H1 (cell line): ENCODE measurements at regions not wholly inside any gene's neighbourhood (a gene's known extent, or its start where the extent isn't known, plus 50 kb on each side); places are given as distances from the start of the nearest gene placed in this dataset.

Experiments used
- CTCF ChIA-PET: fragments of 300-600 bp; sonication (Branson Sonifier 250); formaldehyde crosslinking; loops from one replicate; lab custom pipeline; 2021; ENCODE audit not compliant: partially characterized antibody; lab: Charles Lee
- POLR2A ChIA-PET: fragments of 300-600 bp; sonication (Branson Sonifier 250); formaldehyde crosslinking; loops from one replicate; lab custom pipeline; 2021; ENCODE audit warnings: inconsistent platforms; ENCODE audit not compliant: partially characterized antibody; lab: Charles Lee
- DNase-seq, 2 experiments: peaks; one replicate each; pipeline versions ENCODE4 v3.0.0 to v3.0.0-alpha.2; 2010 to 2022; ENCODE audit warnings: low spot score in 2 of 2, low read depth in 1 of 2, mixed read lengths in 1 of 2
- FAIRE-seq: peaks from 2 replicates; lab custom pipeline; 2011; peaks lifted over from hg19 to GRCh38; lab: Jason Lieb, UNC
- H2AFZ ChIP-seq: 2 replicates; pipeline ENCODE4 v1.8.1; 2012; ENCODE audit warnings: low read length, inconsistent platforms
- H2AK5ac ChIP-seq: 2 replicates; pipeline ENCODE4 v1.6.1; 2013; ENCODE audit warnings: low read depth, low read length
- H2BK120ac ChIP-seq: replicated peaks from 2 replicates; pipeline ENCODE3; 2013; ENCODE audit warnings: low read depth, low read length, inconsistent platforms
- H2BK12ac ChIP-seq: 2 replicates; pipeline ENCODE4 v1.6.1; 2013; ENCODE audit warnings: low read depth, low read length
- H2BK15ac ChIP-seq: 2 replicates; pipeline ENCODE4 v1.6.1; 2013; ENCODE audit warnings: low read length
- H2BK20ac ChIP-seq: 2 replicates; pipeline ENCODE4 v1.6.1; 2013; ENCODE audit warnings: low read length
- H2BK5ac ChIP-seq: 2 replicates; pipeline ENCODE4 v1.6.1; 2013; ENCODE audit warnings: low read depth, low read length
- H3K14ac ChIP-seq: 2 replicates; pipeline ENCODE4 v1.6.1; 2013; ENCODE audit warnings: inconsistent platforms; ENCODE audit not compliant: insufficient read length
- H3K18ac ChIP-seq: 2 replicates; pipeline ENCODE4 v1.6.1; 2013; ENCODE audit warnings: low read length; ENCODE audit errors: extremely low read depth
- H3K23ac ChIP-seq: 2 replicates; pipeline ENCODE4 v1.6.1; 2013; ENCODE audit warnings: inconsistent platforms; ENCODE audit not compliant: insufficient read length
- H3K23me2 ChIP-seq: 2 replicates; pipeline ENCODE4 v1.6.1; 2013; ENCODE audit warnings: low read depth, low read length
- H3K27ac ChIP-seq: 2 replicates; pipeline ENCODE4 v1.6.1; 2011; ENCODE audit warnings: low read depth, low read length, inconsistent platforms
- H3K27me3 ChIP-seq, 4 experiments: replicated peaks in 1 of 4; 1 replicate in 1 of 4; 2 replicates in 3 of 4; pipeline versions ENCODE4 v1.6.1 to v1.8.1; 2011 to 2013; ENCODE audit warnings: low read length in 3 of 4, mild to moderate bottlenecking in 3 of 4, inconsistent platforms in 2 of 4, mixed read lengths in 2 of 4, moderate library complexity in 1 of 4; ENCODE audit not compliant: control insufficient read depth in 3 of 4, insufficient read depth in 3 of 4; ENCODE audit errors: extremely low read depth in 1 of 4
- H3K36me3 ChIP-seq, 4 experiments: 2 replicates each; pipeline versions ENCODE4 v1.6.1 to v1.8.1; 2011 to 2013; ENCODE audit warnings: mild to moderate bottlenecking in 4 of 4, low read length in 3 of 4, moderate library complexity in 2 of 4, control low read depth in 1 of 4, inconsistent platforms in 1 of 4; ENCODE audit not compliant: insufficient read depth in 4 of 4, control insufficient read depth in 2 of 4
- H3K4ac ChIP-seq: replicated peaks from 2 replicates; pipeline ENCODE3; 2013; ENCODE audit warnings: low read length, low read depth, mixed read lengths, inconsistent platforms; ENCODE audit not compliant: insufficient read length
- H3K4me1 ChIP-seq, 4 experiments: replicated peaks in 1 of 4; 1 replicate in 1 of 4; 2 replicates in 3 of 4; pipeline versions ENCODE4 v1.6.1 to v1.8.1; 2011 to 2013; ENCODE audit warnings: low read length in 3 of 4, inconsistent platforms in 2 of 4, mixed read lengths in 1 of 4; ENCODE audit not compliant: insufficient read depth in 4 of 4, control insufficient read depth in 3 of 4
- H3K4me2 ChIP-seq, 2 experiments: 2 replicates each; pipeline versions ENCODE4 v1.6.1 to v1.8.1; 2011 to 2013; ENCODE audit warnings: low read depth in 2 of 2, low read length in 2 of 2, control low read depth in 1 of 2, inconsistent platforms in 1 of 2, mild to moderate bottlenecking in 1 of 2; ENCODE audit not compliant: insufficient read depth in 1 of 2
- H3K4me3 ChIP-seq, 4 experiments: fragments of 200-600, 300-600 bp in 1 of 4; sonication (generic), shearing (Covaris generic), sonication (Bioruptor Twin) in 1 of 4; 2 replicates each; pipeline versions ENCODE4 v1.5.1 to v1.8.1; 2011 to 2016; ENCODE audit warnings: low read length in 4 of 4, low read depth in 3 of 4, control low read depth in 2 of 4, inconsistent platforms in 2 of 4, mild to moderate bottlenecking in 2 of 4, mixed read lengths in 1 of 4, moderate library complexity in 1 of 4; ENCODE audit not compliant: insufficient read depth in 2 of 4; ENCODE audit errors: extremely low read depth in 1 of 4
- H3K56ac ChIP-seq: replicated peaks from 2 replicates; pipeline ENCODE3; 2013; ENCODE audit warnings: low read depth, mild to moderate bottlenecking, mixed read lengths, low read length, inconsistent platforms; ENCODE audit not compliant: insufficient read length
- H3K79me1 ChIP-seq: 2 replicates; pipeline ENCODE4 v1.6.1; 2013; ENCODE audit warnings: low read depth, low read length, control low read depth
- H3K79me2 ChIP-seq, 2 experiments: 2 replicates each; pipeline versions ENCODE4 v1.6.1 to v1.8.1; 2012 to 2013; ENCODE audit warnings: low read length in 2 of 2, mild to moderate bottlenecking in 2 of 2, inconsistent platforms in 1 of 2; ENCODE audit not compliant: insufficient read depth in 2 of 2, control insufficient read depth in 1 of 2
- H3K9ac ChIP-seq, 4 experiments: replicated peaks in 1 of 4; 1 replicate in 1 of 4; 2 replicates in 3 of 4; pipeline versions ENCODE4 v1.6.1 to v1.8.1; 2011 to 2013; ENCODE audit warnings: low read depth in 3 of 4, low read length in 3 of 4, control low read depth in 2 of 4, mild to moderate bottlenecking in 2 of 4, moderate library complexity in 2 of 4, inconsistent platforms in 1 of 4; ENCODE audit errors: extremely low read depth in 1 of 4
- H3K9me3 ChIP-seq, 2 experiments: 2 replicates each; pipeline versions ENCODE4 v1.6.1 to v1.8.1; 2012 to 2013; ENCODE audit warnings: mild to moderate bottlenecking in 2 of 2, moderate library complexity in 2 of 2, control low read depth in 1 of 2, inconsistent platforms in 1 of 2, low read depth in 1 of 2, low read length in 1 of 2, mixed read lengths in 1 of 2; ENCODE audit not compliant: insufficient read depth in 2 of 2
- H4K20me1 ChIP-seq, 2 experiments: replicated peaks in 1 of 2; 2 replicates each; pipeline versions ENCODE3 to v1.8.1; 2011 to 2013; ENCODE audit warnings: inconsistent platforms in 2 of 2, low read length in 2 of 2, mild to moderate bottlenecking in 1 of 2; ENCODE audit not compliant: insufficient read depth in 2 of 2, control insufficient read depth in 1 of 2
- H4K5ac ChIP-seq: 2 replicates; pipeline ENCODE4 v1.6.1; 2013; ENCODE audit warnings: low read length, low read depth, mixed read lengths, inconsistent platforms; ENCODE audit not compliant: insufficient read length
- H4K8ac ChIP-seq: 2 replicates; pipeline ENCODE4 v1.8.0; 2013; ENCODE audit warnings: mild to moderate bottlenecking, moderate library complexity, low read length, inconsistent platforms; ENCODE audit not compliant: insufficient read depth; ENCODE audit errors: extremely low read depth
- H4K91ac ChIP-seq: replicated peaks from 2 replicates; pipeline ENCODE3; 2013; ENCODE audit warnings: low read length, mixed read lengths, inconsistent platforms; ENCODE audit not compliant: insufficient read length
- CTCF ChIP-seq, 3 experiments: IDR thresholded peaks; 1 replicate in 2 of 3; 2 replicates in 1 of 3; pipeline versions ENCODE4 v1.5.1 to v1.6.1; 2011; ENCODE audit warnings: low read length in 3 of 3, mild to moderate bottlenecking in 3 of 3, inconsistent platforms in 2 of 3, low read depth in 1 of 3, moderate library complexity in 1 of 3; ENCODE audit not compliant: insufficient read depth in 1 of 3; ENCODE audit errors: control extremely low read depth in 1 of 3
- RAD21 ChIP-seq, 2 experiments: IDR thresholded peaks in 1 of 2; conservative IDR thresholded peaks in 1 of 2; 2 replicates each; pipeline ENCODE4 v1.6.1; 2011; ENCODE audit warnings: low read depth in 2 of 2, low read length in 2 of 2, improper control_type of control experiment in 1 of 2, inconsistent platforms in 1 of 2, mild to moderate bottlenecking in 1 of 2, moderate library complexity in 1 of 2
- SIN3A ChIP-seq, 2 experiments: IDR thresholded peaks in 1 of 2; conservative IDR thresholded peaks in 1 of 2; 2 replicates each; pipeline ENCODE4 v1.6.1; 2011 to 2012; ENCODE audit warnings: low read length in 2 of 2, improper control_type of control experiment in 1 of 2, low read depth in 1 of 2, mild to moderate bottlenecking in 1 of 2
- WGBS, 2 experiments: shearing (Covaris generic) in 1 of 2; methylation state at CpG; one replicate each; pipeline versions ENCODE4 v1.1.6 to v1.1.7; 2013 to 2015; ENCODE audit warnings: low lambda C conversion rate in 2 of 2, mixed read lengths in 2 of 2, inconsistent platforms in 1 of 2, low coverage in 1 of 2, missing lambda C conversion rate in 1 of 2; ENCODE audit not compliant: insufficient replicate concordance in 2 of 2, insufficient coverage in 1 of 2, insufficient read length in 1 of 2; ENCODE audit errors: extremely low coverage in 1 of 2, missing lambda C conversion rate in 1 of 2; 5-methylcytosine and 5-hydroxymethylcytosine counted together

- H3K79me2 ChIP-seq = no peaks in the 10 kb centered on the region
- H3K23me2 ChIP-seq = no peaks in the 10 kb centered on the region
- no peak overlapping the region for H2BK5ac ChIP-seq
- FAIRE-seq = no peak
- no peak overlapping the region for H3K27ac ChIP-seq
- POLR2A ChIA-PET = no interaction called here
- H4K8ac ChIP-seq = no peak overlapping the region
- no peaks in the 10 kb centered on the region for H3K36me3 ChIP-seq
- no peaks in the 10 kb centered on the region for H4K20me1 ChIP-seq
- TF ChIP-seq SIN3A (conservative IDR thresholded peaks at IDR 0.05 in 1 of 2, IDR thresholded peaks at IDR 0.05 in 1 of 2; ENCODE audit: low read depth in 1 of 2, low read length in 2 of 2) (no peak), RAD21 (IDR thresholded peaks at IDR 0.05 in 1 of 2, conservative IDR thresholded peaks at IDR 0.05 in 1 of 2; ENCODE audit: low read depth in 2 of 2, low read length in 2 of 2) (peak; percentile 30 to 34; a peak in 3 of 4 replicates), CTCF (IDR thresholded peaks at IDR 0.05; ENCODE audit: control extremely low read depth in 1 of 3, insufficient read depth in 1 of 3, low read depth in 1 of 3, low read length in 3 of 3) (peak in 2 of 3 experiments; percentile 9 to 21; a peak in 2 of 4 replicates)
- no peaks in the 10 kb centered on the region for H3K27me3 ChIP-seq
- H2BK12ac ChIP-seq = no peak overlapping the region
- DNase-seq = no peak
- H2AK5ac ChIP-seq = no peak overlapping the region
- H3K79me1 ChIP-seq = no peaks in the 10 kb centered on the region
- H4K91ac ChIP-seq = no peak overlapping the region
- no peak overlapping the region for H3K4me2 ChIP-seq
- no peak overlapping the region for H3K14ac ChIP-seq
- H2BK20ac ChIP-seq = no peak overlapping the region
- H3K23ac ChIP-seq = no peak overlapping the region
- H2BK15ac ChIP-seq = no peak overlapping the region
- H3K9ac ChIP-seq = no peak overlapping the region
- no peak overlapping the region for H2BK120ac ChIP-seq
- H2AFZ ChIP-seq = no peak overlapping the region
- WGBS, 2 experiments = 82% methylated on average over 4 of the region's 4 CpGs; no CpG with 5 or more reads in 1 of the 2 experiments
- no peaks in the 10 kb centered on the region for H3K4me1 ChIP-seq
- H3K18ac ChIP-seq = no peak overlapping the region
- no peak overlapping the region for H3K56ac ChIP-seq
- no peak overlapping the region for H3K4me3 ChIP-seq
- CTCF ChIA-PET = interaction anchor here (0.9 to 1.3 kb wide), 2 partner anchors 39 to 161 kb away, joined by 3 read pairs; no protein-coding TSS in a partner anchor
- no peak overlapping the region for H4K5ac ChIP-seq
- H3K4ac ChIP-seq = no peak overlapping the region
- H3K9me3 ChIP-seq = no peaks in the 10 kb centered on the region
These were observed 71.4 kb upstream of the SCAF8 start for GRCh38 chr6:154661768-154662167.
